ENCODE measurements at regions not wholly inside any gene's neighbourhood (a gene's known extent, or its start where the extent isn't known, plus 50 kb on each side); places are given as distances from the start of the nearest gene placed in this dataset.
"Not testable (repeated sequence)": the region's sequence is repeated elsewhere in the genome, so short reads cannot be mapped to it uniquely, and the experiment has no call there.

DNA sequence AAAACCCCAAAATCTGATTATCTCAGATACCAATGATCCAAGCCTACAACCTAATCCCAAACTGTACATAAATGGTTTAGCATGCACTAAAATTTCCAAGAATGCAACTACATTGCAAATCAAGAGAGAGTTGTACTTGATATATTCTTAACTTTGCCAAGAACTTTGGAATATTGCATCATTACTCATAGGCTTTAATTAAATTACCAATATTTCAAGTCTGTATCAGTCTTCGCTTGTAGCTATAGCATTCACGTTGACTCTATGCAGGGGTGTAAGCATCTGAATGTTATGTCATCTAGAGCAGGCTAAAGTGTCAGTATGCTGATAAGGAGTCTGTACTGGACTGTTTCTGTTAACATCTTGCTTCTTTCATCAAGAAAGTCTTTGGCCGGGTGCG is 56.3 kb downstream of the FOXI3 start:
- WGBS, 10 experiments, result 20 to 100% (median 80%) methylated on average over 1 to 4 of the region's 4 CpGs; no CpG with 5 or more reads in 3 of the 10 experiments
- H3K27ac ChIP-seq, result no peak overlapping the region
- in situ Hi-C loops (cut with MboI; ENCODE audit: low pct_unique_long_range_greater_than_20kb in 2 of 9, low sequenced_read_pairs in 9 of 9, unreplicated experiment in 9 of 9), result loop anchor here in 1 of 9 experiments (25.0 kb wide), 1 partner anchor 184 kb away; no protein-coding TSS in a partner anchor

GRCh38 chr2:88377641-88377991 is 74.9 kb downstream of the FOXI3 start:
- Histone ChIP-seq H3K4me1 (replicated peaks in 1 of 2) (peaks cover 0 to 5% of the 10 kb centered on the region in 2 donors), H3K27ac (no peak overlapping the region), H3K4me3 (no peak overlapping the region)
- in situ Hi-C loops (cut with MboI; ENCODE audit: low pct_unique_long_range_greater_than_20kb in 2 of 9, low sequenced_read_pairs in 9 of 9, unreplicated experiment in 9 of 9), result loop anchor here in 1 of 9 experiments (25.0 kb wide), 1 partner anchor 165 kb away; no protein-coding TSS in a partner anchor
- WGBS, 10 experiments, result 0 to 71% (median 30%) methylated on average over 1 of the region's 1 CpG; no CpG with 5 or more reads in 1 of the 10 experiments
- ATAC-seq (replicated peaks in 6 of 8), result peak in 3 of 8 experiments; percentile 73 to 92 (median 90)

More for the DNA sequence above, 56.3 kb downstream of the FOXI3 start:
- peak in 1 of 8 experiments; percentile 32 for ATAC-seq (replicated peaks in 6 of 8)
- Histone ChIP-seq H3K4me3 (no peak overlapping the region), H3K4me1 (replicated peaks in 1 of 2) (no peaks in the 10 kb centered on the region)

DNA sequence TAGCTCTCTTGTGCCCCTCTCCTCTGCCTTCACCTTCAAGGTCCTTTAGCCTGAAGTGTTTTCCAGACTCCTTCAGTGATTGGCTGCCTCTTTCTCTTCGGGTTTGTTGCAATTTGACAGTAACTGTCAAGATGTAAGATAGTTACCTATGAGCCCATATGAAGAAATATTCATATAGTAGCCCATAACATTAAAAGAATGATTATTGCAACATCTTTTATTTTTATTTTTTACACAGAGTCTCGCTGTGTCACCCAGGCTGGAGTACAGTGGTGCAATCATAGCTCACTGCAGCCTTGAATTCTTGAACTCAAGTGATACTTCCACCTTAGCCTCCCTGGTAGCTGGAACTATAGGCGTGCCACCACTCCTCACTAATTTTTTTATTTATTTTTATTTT is 80.5 kb downstream of the FOXI3 start:
- ATAC-seq (replicated peaks in 6 of 8), result no peak
- H3K27ac ChIP-seq, result no peak overlapping the region
- in situ Hi-C loops (cut with MboI; ENCODE audit: low pct_unique_long_range_greater_than_20kb in 2 of 9, low sequenced_read_pairs in 9 of 9, unreplicated experiment in 9 of 9), result no loop called here
- peaks cover 0 to 5% of the 10 kb centered on the region in 2 donors for H3K4me1 ChIP-seq (replicated peaks in 1 of 2)
- WGBS, 10 experiments, result 0 to 94% (median 40%) methylated on average over 1 to 3 of the region's 3 CpGs; no CpG with 5 or more reads in 2 of the 10 experiments
- H3K4me3 ChIP-seq, result no peak overlapping the region

GRCh38 chr2:88365408-88365807 is 87.1 kb downstream of the FOXI3 start:
- in situ Hi-C loops (cut with MboI; ENCODE audit: low pct_unique_long_range_greater_than_20kb in 2 of 9, low sequenced_read_pairs in 9 of 9, unreplicated experiment in 9 of 9); H3K4me1 ChIP-seq (replicated peaks in 1 of 2); ATAC-seq (replicated peaks in 6 of 8); H3K4me3 ChIP-seq; H3K27ac ChIP-seq: not testable (repeated sequence)
- 38 to 92% (median 68%) methylated on average over 2 to 10 of the region's 11 CpGs; no CpG with 5 or more reads in 1 of the 10 experiments for WGBS, 10 experiments

DNA sequence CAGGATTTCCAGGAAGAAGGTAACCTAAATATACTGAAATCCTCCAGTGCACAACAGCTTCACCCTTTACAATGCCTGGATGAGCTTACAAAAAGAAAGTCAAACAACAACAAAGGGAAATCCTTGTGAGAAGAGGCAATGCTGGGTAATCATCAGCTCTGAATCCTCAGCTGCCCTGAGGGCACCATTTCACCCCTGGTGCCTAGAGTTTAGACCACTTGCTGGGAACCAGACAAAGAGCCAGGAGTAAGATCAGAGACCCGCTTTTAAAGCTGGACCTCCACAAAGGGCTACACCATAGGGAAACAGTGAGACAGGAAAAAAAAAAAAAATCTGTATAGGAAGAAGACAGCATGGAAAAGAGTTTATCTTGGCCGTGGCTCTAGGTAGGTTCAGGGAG is 97.0 kb downstream of the FOXI3 start:
- Histone ChIP-seq H3K4me3 (no peak overlapping the region), H3K27ac (no peak overlapping the region), H3K4me1 (replicated peaks in 1 of 2) (no peaks in the 10 kb centered on the region)
- ATAC-seq (replicated peaks in 6 of 8), result no peak
- 0 to 31% (median 10%) methylated on average over 1 to 2 of the region's 2 CpGs; no CpG with 5 or more reads in 1 of the 10 experiments for WGBS, 10 experiments
- in situ Hi-C loops (cut with MboI; ENCODE audit: low pct_unique_long_range_greater_than_20kb in 2 of 9, low sequenced_read_pairs in 9 of 9, unreplicated experiment in 9 of 9), result no loop called here

- WGBS, 10 experiments, result 0 to 89% (median 40%) methylated on average over 1 to 5 of the region's 5 CpGs; no CpG with 5 or more reads in 5 of the 10 experiments
- Histone ChIP-seq H3K27ac (no peak overlapping the region), H3K4me1 (replicated peaks in 1 of 2) (no peaks in the 10 kb centered on the region), H3K4me3 (no peak overlapping the region)
- in situ Hi-C loops (cut with MboI; ENCODE audit: low pct_unique_long_range_greater_than_20kb in 2 of 9, low sequenced_read_pairs in 9 of 9, unreplicated experiment in 9 of 9), result no loop called here
- peak in 1 of 8 experiments; percentile 30 for ATAC-seq (replicated peaks in 6 of 8)
These were observed 101.3 kb downstream of the FOXI3 start for GRCh38 chr2:88351249-88351601.

DNA sequence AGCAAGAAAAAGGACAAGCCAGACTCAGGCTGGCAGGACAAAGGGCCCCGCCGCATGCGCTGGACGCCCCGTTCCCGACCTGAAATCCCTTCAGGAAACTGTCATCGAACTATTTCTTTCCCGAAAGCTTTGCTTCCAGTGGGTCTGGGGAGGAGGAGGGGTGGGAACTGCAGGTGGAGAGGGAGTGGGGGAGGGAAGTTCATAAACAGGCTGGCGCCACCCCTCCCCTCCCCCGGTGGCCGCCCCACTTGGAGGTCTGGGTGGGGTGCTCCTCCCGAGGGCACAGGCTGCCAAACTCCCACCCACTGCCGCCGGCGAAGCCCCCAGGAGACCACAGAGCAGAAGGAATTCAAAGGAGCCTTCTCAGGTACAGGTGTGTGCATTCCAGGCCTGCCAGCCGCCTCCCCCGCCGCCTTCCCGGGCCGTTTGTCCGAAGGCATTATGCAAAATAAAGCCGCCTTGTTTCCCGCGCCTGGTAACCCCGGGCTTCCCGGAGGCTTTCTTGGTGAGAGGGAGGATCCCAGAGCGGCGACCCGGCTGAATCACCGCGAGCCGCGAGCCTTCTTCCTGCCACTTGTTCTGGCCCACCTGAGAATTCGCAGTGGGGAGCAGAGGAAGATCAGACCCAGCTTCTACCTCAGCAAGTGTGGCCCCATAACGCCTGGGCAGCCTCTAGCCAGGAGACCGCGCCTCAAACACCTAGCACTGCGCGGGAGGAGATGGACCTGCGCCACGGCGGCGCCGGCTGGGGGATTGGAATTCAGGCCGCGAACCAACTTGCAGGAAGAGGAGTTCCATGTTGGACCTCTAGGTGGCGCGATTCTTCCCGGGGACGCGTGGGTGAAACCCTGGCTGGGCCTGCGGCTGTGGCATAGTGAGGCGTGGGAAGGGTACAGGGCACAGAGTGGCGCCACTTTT is 101.9 kb downstream of the FOXI3 start:
- peak overlapping the region in 2 of 5 donors; percentile 15 to 19 for H3K4me3 ChIP-seq
- 0 to 22% (median 10%) methylated on average over 1 to 17 of the region's 54 CpGs; no CpG with 5 or more reads in 6 of the 10 experiments for WGBS, 10 experiments
- peak; percentile 15 to 92 (median 58) for ATAC-seq (replicated peaks in 6 of 8)
- H3K27ac ChIP-seq, result no peak overlapping the region
- in situ Hi-C loops (cut with MboI; ENCODE audit: low pct_unique_long_range_greater_than_20kb in 2 of 9, low sequenced_read_pairs in 9 of 9, unreplicated experiment in 9 of 9), result no loop called here
- H3K4me1 ChIP-seq (replicated peaks in 1 of 2), result no peaks in the 10 kb centered on the region

DNA sequence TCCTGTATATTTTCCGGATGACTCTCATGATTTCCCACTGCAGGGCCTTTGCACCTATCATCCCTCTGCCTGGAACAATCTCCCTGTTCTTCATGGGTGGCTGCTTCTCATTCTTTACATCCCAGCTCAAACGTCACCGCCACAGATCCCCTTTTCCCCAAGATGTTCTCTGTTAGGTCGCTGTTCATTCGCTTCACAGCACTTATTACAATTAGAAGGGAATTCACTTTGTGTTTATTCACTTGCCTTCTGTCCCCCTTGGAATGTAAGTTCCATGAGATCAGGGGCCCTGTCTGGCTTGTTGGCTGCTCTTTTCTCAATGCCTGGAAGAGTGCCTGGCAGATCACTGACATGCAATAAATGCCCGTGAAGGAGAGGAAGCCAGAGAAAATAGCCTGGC is 106.7 kb downstream of the FOXI3 start:
- ATAC-seq (replicated peaks in 6 of 8), result peak in 2 of 8 experiments; percentile 18 to 40

DNA sequence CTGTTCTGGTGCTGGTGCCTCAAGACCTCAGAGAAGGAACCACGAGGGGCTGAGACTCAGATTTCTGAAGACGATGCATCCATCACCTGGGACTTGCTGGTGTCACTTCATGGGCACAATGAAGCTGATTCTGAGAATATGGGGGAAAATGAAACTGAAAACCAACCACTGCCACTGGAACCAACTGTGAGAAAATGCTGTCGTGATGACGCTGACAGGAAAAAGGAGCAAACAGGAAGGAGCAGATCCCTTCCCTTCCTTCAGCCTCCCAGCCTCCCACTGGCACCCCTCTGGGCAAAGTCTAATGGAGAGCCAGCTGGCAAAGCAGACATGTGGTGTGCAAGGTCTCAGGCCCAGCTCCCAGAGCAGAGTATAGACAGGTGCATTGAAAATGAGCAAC is 109.7 kb downstream of the FOXI3 start:
- in situ Hi-C loops (cut with MboI; ENCODE audit: low pct_unique_long_range_greater_than_20kb in 2 of 9, low sequenced_read_pairs in 9 of 9, unreplicated experiment in 9 of 9), result no loop called here
- no peak for ATAC-seq (replicated peaks in 6 of 8)
- Histone ChIP-seq H3K4me3 (no peak overlapping the region), H3K4me1 (replicated peaks in 1 of 2) (no peaks in the 10 kb centered on the region), H3K27ac (no peak overlapping the region)
- WGBS, 10 experiments, result 0 to 100% (median 62%) methylated on average over 1 to 4 of the region's 4 CpGs; no CpG with 5 or more reads in 3 of the 10 experiments

More for the DNA sequence above, 106.7 kb downstream of the FOXI3 start:
- H3K4me1 ChIP-seq (replicated peaks in 1 of 2), result no peaks in the 10 kb centered on the region
- no peak overlapping the region for H3K4me3 ChIP-seq
- WGBS, 10 experiments, result 0 to 100% (median 62%) methylated on average over 1 to 6 of the region's 6 CpGs
- H3K27ac ChIP-seq, result no peak overlapping the region
- in situ Hi-C loops (cut with MboI; ENCODE audit: low pct_unique_long_range_greater_than_20kb in 2 of 9, low sequenced_read_pairs in 9 of 9, unreplicated experiment in 9 of 9), result no loop called here

GRCh38 chr2:88334418-88334817 is 118.1 kb downstream of the FOXI3 start:
- in situ Hi-C loops (cut with MboI; ENCODE audit: low pct_unique_long_range_greater_than_20kb in 2 of 9, low sequenced_read_pairs in 9 of 9, unreplicated experiment in 9 of 9), result no loop called here
- no peak overlapping the region for H3K27ac ChIP-seq
- 40 to 100% (median 67%) methylated on average over 1 to 3 of the region's 3 CpGs; no CpG with 5 or more reads in 1 of the 10 experiments for WGBS, 10 experiments
- no peaks in the 10 kb centered on the region for H3K4me1 ChIP-seq (replicated peaks in 1 of 2)
- no peak overlapping the region for H3K4me3 ChIP-seq
- no peak for ATAC-seq (replicated peaks in 6 of 8)

GRCh38 chr2:88331239-88331638 is 121.3 kb downstream of the FOXI3 start:
- in situ Hi-C loops (cut with MboI; ENCODE audit: low pct_unique_long_range_greater_than_20kb in 2 of 9, low sequenced_read_pairs in 9 of 9, unreplicated experiment in 9 of 9), result no loop called here
- H3K27ac ChIP-seq, result no peak overlapping the region
- 22 to 100% (median 71%) methylated on average over 1 of the region's 1 CpG; no CpG with 5 or more reads in 5 of the 10 experiments for WGBS, 10 experiments
- H3K4me3 ChIP-seq, result no peak overlapping the region
- no peak for ATAC-seq (replicated peaks in 6 of 8)
- no peaks in the 10 kb centered on the region for H3K4me1 ChIP-seq (replicated peaks in 1 of 2)

DNA sequence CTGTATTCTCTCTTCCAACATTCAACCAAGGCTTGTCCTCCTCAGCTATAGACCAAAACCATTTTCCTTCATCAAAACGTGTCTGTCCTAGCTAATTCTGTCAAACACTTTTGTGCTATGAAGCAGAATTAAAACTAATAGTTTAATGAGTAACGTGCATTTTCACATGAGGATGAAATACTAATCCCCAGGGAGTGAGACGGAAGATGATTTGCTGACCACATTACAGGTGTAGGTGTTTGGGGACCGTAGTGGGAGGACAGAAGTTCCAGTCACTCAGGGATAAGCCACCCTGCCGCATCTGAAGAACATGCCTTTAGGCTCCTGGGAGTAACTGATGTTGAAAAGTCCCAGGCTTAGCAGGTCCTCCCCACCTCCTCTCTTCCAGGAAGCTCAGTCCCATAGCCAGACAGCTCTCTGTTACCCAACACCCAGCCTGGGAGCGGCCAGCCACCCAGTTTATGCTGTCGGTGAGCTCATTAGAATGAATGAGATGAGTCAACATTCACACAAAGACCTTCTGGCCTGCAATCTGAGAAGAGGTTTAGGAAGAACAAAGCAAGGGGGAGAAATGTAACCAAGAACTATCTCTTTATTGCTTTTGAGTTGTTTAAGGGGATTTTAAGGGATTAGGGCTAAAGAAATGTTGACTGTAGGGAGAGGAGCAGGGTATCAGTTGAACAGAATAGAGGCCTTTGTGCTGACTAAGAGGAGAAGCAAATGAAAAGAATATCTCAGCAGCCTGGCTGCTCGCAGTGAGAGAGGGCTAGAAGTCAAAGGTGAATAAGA is 122.5 kb downstream of the FOXI3 start:
- WGBS, 10 experiments, result 11 to 100% (median 37%) methylated on average over 1 to 5 of the region's 8 CpGs
- in situ Hi-C loops (cut with MboI; ENCODE audit: low pct_unique_long_range_greater_than_20kb in 2 of 9, low sequenced_read_pairs in 9 of 9, unreplicated experiment in 9 of 9), result no loop called here
- no peak overlapping the region for H3K27ac ChIP-seq
- peak; percentile 90 to 99 (median 98) for ATAC-seq (replicated peaks in 6 of 8)
- H3K4me1 ChIP-seq (replicated peaks in 1 of 2), result no peaks in the 10 kb centered on the region
- H3K4me3 ChIP-seq, result no peak overlapping the region
